Endothelial cell of umbilical vein (primary cell): ENCODE measurements at regions not wholly inside any gene's neighbourhood (a gene's known extent, or its start where the extent isn't known, plus 50 kb on each side); places are given as distances from the start of the nearest gene placed in this dataset.

Source experiments
- CTCF ChIP-seq, 2 donors: IDR thresholded peaks; 1 replicate in 1 of 2; 2 replicates in 1 of 2; pipeline ENCODE4 v1.5.1; 2011; ENCODE audit warnings: low read length in 2 of 2, mild to moderate bottlenecking in 2 of 2, moderate library complexity in 2 of 2, control low read depth in 1 of 2, inconsistent platforms in 1 of 2, low read depth in 1 of 2; ENCODE audit not compliant: insufficient read depth in 1 of 2; ENCODE audit errors: extremely low read depth in 1 of 2
- EZH2 ChIP-seq: IDR thresholded peaks from 2 replicates; pipeline ENCODE4 v1.6.1; 2012; ENCODE audit warnings: borderline replicate concordance, low read depth, mild to moderate bottlenecking, moderate library complexity, low read length, inconsistent platforms; ENCODE audit not compliant: severe bottlenecking
- POLR2A ChIP-seq: IDR thresholded peaks from 2 replicates; pipeline ENCODE4 v1.6.1; 2012; ENCODE audit warnings: low read depth, mild to moderate bottlenecking, control low read depth, low read length
- POLR2AphosphoS5 ChIP-seq: IDR thresholded peaks from 2 replicates; pipeline ENCODE4 v1.6.1; 2012; ENCODE audit warnings: low read depth, mild to moderate bottlenecking, control low read depth, low read length, moderate library complexity; ENCODE audit not compliant: insufficient read depth

DNA sequence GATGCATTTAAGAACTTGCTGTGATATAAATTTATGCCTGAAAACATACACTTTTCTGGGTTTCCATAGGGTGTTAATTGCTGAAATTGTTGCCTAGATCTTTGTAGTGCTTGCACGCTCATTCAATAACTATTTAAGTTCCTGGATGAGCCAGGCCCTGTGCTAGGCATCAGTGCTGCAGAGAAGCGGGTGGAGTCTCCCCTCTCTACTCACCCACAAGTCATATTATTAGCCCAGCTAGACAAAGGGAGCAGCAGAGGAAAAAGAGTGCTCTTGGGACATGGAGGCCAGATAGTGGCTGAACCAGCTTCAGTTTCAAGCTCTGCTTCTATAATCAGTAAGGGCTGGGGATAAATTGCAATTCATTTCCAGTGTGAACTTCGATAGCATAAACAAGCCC, 329.1 kb downstream of the TFAP2B start:
- TF ChIP-seq CTCF (IDR thresholded peaks at IDR 0.05; ENCODE audit: extremely low read depth in 1 of 2, insufficient read depth in 1 of 2, low read depth in 1 of 2, low read length in 2 of 2): no peak
- TF ChIP-seq POLR2A: no peak
- TF ChIP-seq POLR2AphosphoS5: no peak
- TF ChIP-seq EZH2: no peak
